ENCODE measurements at regions not wholly inside any gene's neighbourhood (a gene's known extent, or its start where the extent isn't known, plus 50 kb on each side); places are given as distances from the start of the nearest gene placed in this dataset.

DNA sequence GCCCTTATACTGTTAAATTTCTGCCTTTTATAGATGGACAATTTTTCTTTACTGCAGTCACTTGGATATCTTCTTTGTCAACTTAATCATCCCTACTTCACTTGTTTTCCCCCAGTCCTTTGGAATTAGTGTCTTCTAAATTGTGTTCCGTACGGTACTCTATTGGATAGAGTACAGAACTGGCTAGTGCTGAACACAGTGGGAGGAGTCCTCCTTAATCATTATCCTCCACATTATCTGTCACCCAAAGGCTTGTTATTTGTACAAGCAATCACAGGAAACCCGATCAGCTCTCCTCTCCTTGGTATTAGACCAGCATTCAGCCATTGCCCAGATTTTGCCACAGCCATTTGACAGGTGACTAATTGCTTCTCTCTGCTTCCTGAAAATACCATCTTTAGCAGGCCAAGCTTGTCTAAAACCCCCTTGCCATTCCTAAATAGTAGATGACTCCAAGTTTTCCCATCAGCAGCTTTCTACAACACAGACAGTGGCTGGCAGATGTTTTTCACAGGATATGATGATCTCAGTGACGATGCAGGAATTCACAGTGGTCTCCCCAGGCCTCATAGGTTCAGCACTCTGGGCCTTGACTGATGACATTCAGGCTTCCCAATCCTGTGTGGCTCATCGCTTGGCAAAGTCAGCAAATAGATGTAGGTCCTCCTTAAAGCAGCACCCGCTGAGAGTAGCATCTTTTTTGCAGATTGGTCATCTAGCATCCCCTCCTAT lies 216.0 kb upstream of the RGS6 start (continued):
- TF ChIP-seq, protein P1, sequence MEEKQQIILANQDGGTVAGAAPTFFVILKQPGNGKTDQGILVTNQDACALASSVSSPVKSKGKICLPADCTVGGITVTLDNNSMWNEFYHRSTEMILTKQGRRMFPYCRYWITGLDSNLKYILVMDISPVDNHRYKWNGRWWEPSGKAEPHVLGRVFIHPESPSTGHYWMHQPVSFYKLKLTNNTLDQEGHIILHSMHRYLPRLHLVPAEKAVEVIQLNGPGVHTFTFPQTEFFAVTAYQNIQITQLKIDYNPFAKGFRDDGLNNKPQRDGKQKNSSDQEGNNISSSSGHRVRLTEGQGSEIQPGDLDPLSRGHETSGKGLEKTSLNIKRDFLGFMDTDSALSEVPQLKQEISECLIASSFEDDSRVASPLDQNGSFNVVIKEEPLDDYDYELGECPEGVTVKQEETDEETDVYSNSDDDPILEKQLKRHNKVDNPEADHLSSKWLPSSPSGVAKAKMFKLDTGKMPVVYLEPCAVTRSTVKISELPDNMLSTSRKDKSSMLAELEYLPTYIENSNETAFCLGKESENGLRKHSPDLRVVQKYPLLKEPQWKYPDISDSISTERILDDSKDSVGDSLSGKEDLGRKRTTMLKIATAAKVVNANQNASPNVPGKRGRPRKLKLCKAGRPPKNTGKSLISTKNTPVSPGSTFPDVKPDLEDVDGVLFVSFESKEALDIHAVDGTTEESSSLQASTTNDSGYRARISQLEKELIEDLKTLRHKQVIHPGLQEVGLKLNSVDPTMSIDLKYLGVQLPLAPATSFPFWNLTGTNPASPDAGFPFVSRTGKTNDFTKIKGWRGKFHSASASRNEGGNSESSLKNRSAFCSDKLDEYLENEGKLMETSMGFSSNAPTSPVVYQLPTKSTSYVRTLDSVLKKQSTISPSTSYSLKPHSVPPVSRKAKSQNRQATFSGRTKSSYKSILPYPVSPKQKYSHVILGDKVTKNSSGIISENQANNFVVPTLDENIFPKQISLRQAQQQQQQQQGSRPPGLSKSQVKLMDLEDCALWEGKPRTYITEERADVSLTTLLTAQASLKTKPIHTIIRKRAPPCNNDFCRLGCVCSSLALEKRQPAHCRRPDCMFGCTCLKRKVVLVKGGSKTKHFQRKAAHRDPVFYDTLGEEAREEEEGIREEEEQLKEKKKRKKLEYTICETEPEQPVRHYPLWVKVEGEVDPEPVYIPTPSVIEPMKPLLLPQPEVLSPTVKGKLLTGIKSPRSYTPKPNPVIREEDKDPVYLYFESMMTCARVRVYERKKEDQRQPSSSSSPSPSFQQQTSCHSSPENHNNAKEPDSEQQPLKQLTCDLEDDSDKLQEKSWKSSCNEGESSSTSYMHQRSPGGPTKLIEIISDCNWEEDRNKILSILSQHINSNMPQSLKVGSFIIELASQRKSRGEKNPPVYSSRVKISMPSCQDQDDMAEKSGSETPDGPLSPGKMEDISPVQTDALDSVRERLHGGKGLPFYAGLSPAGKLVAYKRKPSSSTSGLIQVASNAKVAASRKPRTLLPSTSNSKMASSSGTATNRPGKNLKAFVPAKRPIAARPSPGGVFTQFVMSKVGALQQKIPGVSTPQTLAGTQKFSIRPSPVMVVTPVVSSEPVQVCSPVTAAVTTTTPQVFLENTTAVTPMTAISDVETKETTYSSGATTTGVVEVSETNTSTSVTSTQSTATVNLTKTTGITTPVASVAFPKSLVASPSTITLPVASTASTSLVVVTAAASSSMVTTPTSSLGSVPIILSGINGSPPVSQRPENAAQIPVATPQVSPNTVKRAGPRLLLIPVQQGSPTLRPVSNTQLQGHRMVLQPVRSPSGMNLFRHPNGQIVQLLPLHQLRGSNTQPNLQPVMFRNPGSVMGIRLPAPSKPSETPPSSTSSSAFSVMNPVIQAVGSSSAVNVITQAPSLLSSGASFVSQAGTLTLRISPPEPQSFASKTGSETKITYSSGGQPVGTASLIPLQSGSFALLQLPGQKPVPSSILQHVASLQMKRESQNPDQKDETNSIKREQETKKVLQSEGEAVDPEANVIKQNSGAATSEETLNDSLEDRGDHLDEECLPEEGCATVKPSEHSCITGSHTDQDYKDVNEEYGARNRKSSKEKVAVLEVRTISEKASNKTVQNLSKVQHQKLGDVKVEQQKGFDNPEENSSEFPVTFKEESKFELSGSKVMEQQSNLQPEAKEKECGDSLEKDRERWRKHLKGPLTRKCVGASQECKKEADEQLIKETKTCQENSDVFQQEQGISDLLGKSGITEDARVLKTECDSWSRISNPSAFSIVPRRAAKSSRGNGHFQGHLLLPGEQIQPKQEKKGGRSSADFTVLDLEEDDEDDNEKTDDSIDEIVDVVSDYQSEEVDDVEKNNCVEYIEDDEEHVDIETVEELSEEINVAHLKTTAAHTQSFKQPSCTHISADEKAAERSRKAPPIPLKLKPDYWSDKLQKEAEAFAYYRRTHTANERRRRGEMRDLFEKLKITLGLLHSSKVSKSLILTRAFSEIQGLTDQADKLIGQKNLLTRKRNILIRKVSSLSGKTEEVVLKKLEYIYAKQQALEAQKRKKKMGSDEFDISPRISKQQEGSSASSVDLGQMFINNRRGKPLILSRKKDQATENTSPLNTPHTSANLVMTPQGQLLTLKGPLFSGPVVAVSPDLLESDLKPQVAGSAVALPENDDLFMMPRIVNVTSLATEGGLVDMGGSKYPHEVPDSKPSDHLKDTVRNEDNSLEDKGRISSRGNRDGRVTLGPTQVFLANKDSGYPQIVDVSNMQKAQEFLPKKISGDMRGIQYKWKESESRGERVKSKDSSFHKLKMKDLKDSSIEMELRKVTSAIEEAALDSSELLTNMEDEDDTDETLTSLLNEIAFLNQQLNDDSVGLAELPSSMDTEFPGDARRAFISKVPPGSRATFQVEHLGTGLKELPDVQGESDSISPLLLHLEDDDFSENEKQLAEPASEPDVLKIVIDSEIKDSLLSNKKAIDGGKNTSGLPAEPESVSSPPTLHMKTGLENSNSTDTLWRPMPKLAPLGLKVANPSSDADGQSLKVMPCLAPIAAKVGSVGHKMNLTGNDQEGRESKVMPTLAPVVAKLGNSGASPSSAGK (IDR thresholded peaks at IDR 0.05), result no peak
- TF ChIP-seq GTF2A2 (tag; IDR thresholded peaks at IDR 0.05) (no peak), GATAD2A (IDR thresholded peaks at IDR 0.05) (no peak), NRF1 (conservative IDR thresholded peaks at IDR 0.05 in 1 of 2, IDR thresholded peaks at IDR 0.05 in 1 of 2) (no peak), NFYB (IDR thresholded peaks at IDR 0.05; ENCODE audit: extremely low read depth, insufficient read length) (no peak)

Measured in K562 (cell line).